Sigmoid colon (tissue), 4 donors: ENCODE measurements at regions not wholly inside any gene's neighbourhood (a gene's known extent, or its start where the extent isn't known, plus 50 kb on each side); places are given as distances from the start of the nearest gene placed in this dataset.

Experiments
- EP300 ChIP-seq, 4 donors: sonication (generic); formaldehyde crosslinking; IDR thresholded peaks; one replicate each; pipeline ENCODE4 v1.6.1; 2017; ENCODE audit warnings: antibody characterized with exemption in 4 of 4
- POLR2A ChIP-seq, 2 donors: fragments of 450-650 bp; IDR thresholded peaks; one replicate each; pipeline ENCODE4 v1.6.1; 2016; ENCODE audit warnings: antibody characterized with exemption in 2 of 2, mild to moderate bottlenecking in 2 of 2, moderate library complexity in 2 of 2
- POLR2AphosphoS5 ChIP-seq, 4 donors: sonication (generic); formaldehyde crosslinking; IDR thresholded peaks; one replicate each; pipeline ENCODE4 v1.6.1; 2017; ENCODE audit warnings: antibody characterized with exemption in 4 of 4
- TF ChIP-seq, protein P1 (sequence below), 4 experiments: fragments of 450-650 bp in 3 of 4; fragments of 200-600 bp in 1 of 4; IDR thresholded peaks; one replicate each; pipeline ENCODE4 v1.5.1; 2016 to 2019; ENCODE audit warnings: antibody characterized with exemption in 4 of 4, mild to moderate bottlenecking in 3 of 4, moderate library complexity in 2 of 4

DNA sequence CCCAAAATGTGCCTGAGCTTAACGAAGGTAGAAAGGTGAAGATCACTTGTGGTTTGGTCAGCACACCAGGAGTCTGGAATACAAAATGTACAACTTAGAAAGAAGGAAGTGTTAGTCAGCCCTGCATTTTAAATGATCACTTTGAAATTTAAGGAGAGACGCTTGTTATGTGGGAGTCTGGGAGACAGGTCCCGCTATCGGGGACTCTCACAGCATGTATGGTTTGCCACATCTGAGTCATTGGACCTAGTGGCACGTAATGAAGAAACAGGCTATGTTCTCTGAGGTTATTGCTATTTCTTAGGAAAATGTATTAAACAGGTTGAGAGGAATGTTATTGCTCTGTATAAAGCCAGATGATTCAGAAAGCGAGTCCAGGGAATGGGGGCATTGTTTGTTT is 2362.5 kb upstream of the WWC1 start:
- TF ChIP-seq, protein P1, sequence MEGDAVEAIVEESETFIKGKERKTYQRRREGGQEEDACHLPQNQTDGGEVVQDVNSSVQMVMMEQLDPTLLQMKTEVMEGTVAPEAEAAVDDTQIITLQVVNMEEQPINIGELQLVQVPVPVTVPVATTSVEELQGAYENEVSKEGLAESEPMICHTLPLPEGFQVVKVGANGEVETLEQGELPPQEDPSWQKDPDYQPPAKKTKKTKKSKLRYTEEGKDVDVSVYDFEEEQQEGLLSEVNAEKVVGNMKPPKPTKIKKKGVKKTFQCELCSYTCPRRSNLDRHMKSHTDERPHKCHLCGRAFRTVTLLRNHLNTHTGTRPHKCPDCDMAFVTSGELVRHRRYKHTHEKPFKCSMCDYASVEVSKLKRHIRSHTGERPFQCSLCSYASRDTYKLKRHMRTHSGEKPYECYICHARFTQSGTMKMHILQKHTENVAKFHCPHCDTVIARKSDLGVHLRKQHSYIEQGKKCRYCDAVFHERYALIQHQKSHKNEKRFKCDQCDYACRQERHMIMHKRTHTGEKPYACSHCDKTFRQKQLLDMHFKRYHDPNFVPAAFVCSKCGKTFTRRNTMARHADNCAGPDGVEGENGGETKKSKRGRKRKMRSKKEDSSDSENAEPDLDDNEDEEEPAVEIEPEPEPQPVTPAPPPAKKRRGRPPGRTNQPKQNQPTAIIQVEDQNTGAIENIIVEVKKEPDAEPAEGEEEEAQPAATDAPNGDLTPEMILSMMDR (IDR thresholded peaks at IDR 0.05): no peak
- no peak for TF ChIP-seq EP300 (IDR thresholded peaks at IDR 0.05)
- TF ChIP-seq POLR2AphosphoS5 (IDR thresholded peaks at IDR 0.05): no peak
- TF ChIP-seq POLR2A (IDR thresholded peaks at IDR 0.05): no peak
